Stimulated activated CD4-positive, alpha-beta T cell treated with anti-CD3 and anti-CD28 coated beads, Interleukin-1b, Interleukin-23, amount 100 ng/mL, for 24 hours (primary cell): ENCODE measurements at regions not wholly inside any gene's neighbourhood (a gene's known extent, or its start where the extent isn't known, plus 50 kb on each side); places are given as distances from the start of the nearest gene placed in this dataset.

Experiments used
- DNase-seq, 4 experiments: peaks; one replicate each; pipeline ENCODE4 v3.0.0-alpha.2; 2020; ENCODE audit warnings: low read depth in 4 of 4, low spot score in 1 of 4

- no peak for DNase-seq
These were observed 208.2 kb upstream of the MAP3K7 start for GRCh38 chr6:90795078-90795477.

- DNase-seq, result no peak
These were observed 206.9 kb upstream of the MAP3K7 start for GRCh38 chr6:90793771-90794170.

GRCh38 chr6:90790696-90791095 lies 203.8 kb upstream of the MAP3K7 start:
- no peak for DNase-seq

- DNase-seq, result no peak
These were observed 203.2 kb upstream of the MAP3K7 start for GRCh38 chr6:90790058-90790457.

GRCh38 chr6:90788781-90789180 lies 201.9 kb upstream of the MAP3K7 start:
- no peak for DNase-seq

GRCh38 chr6:90787446-90787845 lies 200.6 kb upstream of the MAP3K7 start:
- no peak for DNase-seq

GRCh38 chr6:90780778-90781177 lies 193.9 kb upstream of the MAP3K7 start:
- DNase-seq, result no peak

GRCh38 chr6:90780141-90780540 lies 193.3 kb upstream of the MAP3K7 start:
- no peak for DNase-seq

- DNase-seq, result no peak
These were observed 191.7 kb upstream of the MAP3K7 start for GRCh38 chr6:90778417-90779203.

GRCh38 chr6:90770778-90771177 lies 183.9 kb upstream of the MAP3K7 start:
- DNase-seq, result no peak

- DNase-seq, result no peak
These were observed 179.0 kb upstream of the MAP3K7 start for GRCh38 chr6:90765895-90766294.

GRCh38 chr6:90765491-90765890 lies 178.6 kb upstream of the MAP3K7 start:
- no peak for DNase-seq

- DNase-seq, result no peak
These were observed 177.1 kb upstream of the MAP3K7 start for GRCh38 chr6:90764001-90764400.

GRCh38 chr6:90759664-90760063 lies 172.8 kb upstream of the MAP3K7 start:
- no peak for DNase-seq

GRCh38 chr6:90758741-90759140 lies 171.9 kb upstream of the MAP3K7 start:
- no peak for DNase-seq

GRCh38 chr6:90753820-90754643 lies 167.2 kb upstream of the MAP3K7 start:
- no peak for DNase-seq

GRCh38 chr6:90739802-90740201 lies 152.9 kb upstream of the MAP3K7 start:
- no peak for DNase-seq

GRCh38 chr6:90739339-90739738 lies 152.5 kb upstream of the MAP3K7 start:
- no peak for DNase-seq

- DNase-seq, result no peak
These were observed 143.3 kb upstream of the MAP3K7 start for GRCh38 chr6:90730151-90730673.

GRCh38 chr6:90729057-90729456 lies 142.2 kb upstream of the MAP3K7 start:
- no peak for DNase-seq

GRCh38 chr6:90722648-90723047 lies 135.8 kb upstream of the MAP3K7 start:
- no peak for DNase-seq

- DNase-seq, result no peak
These were observed 133.5 kb upstream of the MAP3K7 start for GRCh38 chr6:90720404-90720803.
